ENCODE measurements at regions not wholly inside any gene's neighbourhood (a gene's known extent, or its start where the extent isn't known, plus 50 kb on each side); places are given as distances from the start of the nearest gene placed in this dataset.

GRCh38 chr14:98210045-98210672, 1061.8 kb downstream of the BCL11B start:
- Histone ChIP-seq H3K4me2 (ENCODE audit: low read length) (no peak overlapping the region), H3K36me3 (ENCODE audit: insufficient read depth, low read length) (no peaks in the 10 kb centered on the region), H2AFZ (ENCODE audit: low read depth, low read length) (no peak overlapping the region), H3K27me3 (ENCODE audit: insufficient read depth, low read depth, low read length) (no peaks in the 10 kb centered on the region), H3K79me2 (replicated peaks; ENCODE audit: insufficient read depth, low read length) (no peaks in the 10 kb centered on the region), H3K9me3 (ENCODE audit: low read length) (no peaks in the 10 kb centered on the region), H3F3A (ENCODE audit: insufficient read depth, low read length, poor library complexity, severe bottlenecking) (no peaks in the 10 kb centered on the region), H3K4me3 (ENCODE audit: low read length) (no peak overlapping the region), H3K9ac (ENCODE audit: low read length) (no peak overlapping the region), H4K20me1 (ENCODE audit: insufficient read depth) (no peaks in the 10 kb centered on the region), H3K27ac (ENCODE audit: low read length) (no peak overlapping the region), H3K9me2 (ENCODE audit: insufficient read depth, low read length) (no peaks in the 10 kb centered on the region)
- no peak for TF ChIP-seq EZH2 (IDR thresholded peaks at IDR 0.05; ENCODE audit: borderline replicate concordance, insufficient read depth, low read length, poor library complexity, severe bottlenecking)
- TF ChIP-seq TAF1 (IDR thresholded peaks at IDR 0.05; ENCODE audit: low read depth), result no peak
- TF ChIP-seq SMC3 (conservative IDR thresholded peaks at IDR 0.05; ENCODE audit: poor library complexity), result no peak
- TF ChIP-seq REST (IDR thresholded peaks at IDR 0.05; ENCODE audit: borderline replicate concordance), result no peak
- TF ChIP-seq POLR2AphosphoS5 (IDR thresholded peaks at IDR 0.05), result no peak
- no peak for TF ChIP-seq CTCF (IDR thresholded peaks at IDR 0.05; ENCODE audit: poor library complexity, severe bottlenecking)
- TF ChIP-seq MXI1 (conservative IDR thresholded peaks at IDR 0.05; ENCODE audit: poor library complexity, severe bottlenecking), result no peak

GRCh38 chr14:98217530-98217929, 1054.5 kb downstream of the BCL11B start:
- TF ChIP-seq RAD21 (conservative IDR thresholded peaks at IDR 0.05) (no peak), EZH2 (IDR thresholded peaks at IDR 0.05; ENCODE audit: borderline replicate concordance, insufficient read depth, low read length, poor library complexity, severe bottlenecking) (no peak), REST (IDR thresholded peaks at IDR 0.05; ENCODE audit: borderline replicate concordance) (no peak), POLR2AphosphoS5 (IDR thresholded peaks at IDR 0.05) (no peak), MXI1 (conservative IDR thresholded peaks at IDR 0.05; ENCODE audit: poor library complexity, severe bottlenecking) (no peak), EP300 (conservative IDR thresholded peaks at IDR 0.05; ENCODE audit: poor library complexity, severe bottlenecking) (no peak), TAF1 (IDR thresholded peaks at IDR 0.05; ENCODE audit: low read depth) (no peak), CTCF (IDR thresholded peaks at IDR 0.05; ENCODE audit: poor library complexity, severe bottlenecking) (no peak), SMC3 (conservative IDR thresholded peaks at IDR 0.05; ENCODE audit: poor library complexity) (no peak)
- H3K9me3 ChIP-seq (ENCODE audit: low read length), result no peaks in the 10 kb centered on the region
- no peaks in the 10 kb centered on the region for H3K36me3 ChIP-seq (ENCODE audit: insufficient read depth, low read length)
- H4K20me1 ChIP-seq (ENCODE audit: insufficient read depth), result no peaks in the 10 kb centered on the region
- no peak overlapping the region for H3K27ac ChIP-seq (ENCODE audit: low read length)
- H3F3A ChIP-seq (ENCODE audit: insufficient read depth, low read length, poor library complexity, severe bottlenecking), result no peaks in the 10 kb centered on the region
- H2AFZ ChIP-seq (ENCODE audit: low read depth, low read length), result no peak overlapping the region
- no peak overlapping the region for H3K4me3 ChIP-seq (ENCODE audit: low read length)
- no peaks in the 10 kb centered on the region for H3K79me2 ChIP-seq (replicated peaks; ENCODE audit: insufficient read depth, low read length)
- H3K9ac ChIP-seq (ENCODE audit: low read length), result no peak overlapping the region
- H3K9me2 ChIP-seq (ENCODE audit: insufficient read depth, low read length), result no peaks in the 10 kb centered on the region
- no peaks in the 10 kb centered on the region for H3K27me3 ChIP-seq (ENCODE audit: insufficient read depth, low read depth, low read length)
- no peak overlapping the region for H3K4me2 ChIP-seq (ENCODE audit: low read length)

Data from neural cell (in vitro differentiated cells).